ENCODE measurements at regions not wholly inside any gene's neighbourhood (a gene's known extent, or its start where the extent isn't known, plus 50 kb on each side); places are given as distances from the start of the nearest gene placed in this dataset.
A peak's percentile ranks its signal among the peaks of the same experiment; 100 is the strongest.
"Not testable (repeated sequence)": the region's sequence is repeated elsewhere in the genome, so short reads cannot be mapped to it uniquely, and the experiment has no call there.

- no peak for DNase-seq
Measured at GRCh38 chr19:37303591-37304171, 67.2 kb upstream of the ZNF527 start.

- no peak for DNase-seq
Measured at GRCh38 chr19:37304190-37304883, 66.6 kb upstream of the ZNF527 start.

DNA sequence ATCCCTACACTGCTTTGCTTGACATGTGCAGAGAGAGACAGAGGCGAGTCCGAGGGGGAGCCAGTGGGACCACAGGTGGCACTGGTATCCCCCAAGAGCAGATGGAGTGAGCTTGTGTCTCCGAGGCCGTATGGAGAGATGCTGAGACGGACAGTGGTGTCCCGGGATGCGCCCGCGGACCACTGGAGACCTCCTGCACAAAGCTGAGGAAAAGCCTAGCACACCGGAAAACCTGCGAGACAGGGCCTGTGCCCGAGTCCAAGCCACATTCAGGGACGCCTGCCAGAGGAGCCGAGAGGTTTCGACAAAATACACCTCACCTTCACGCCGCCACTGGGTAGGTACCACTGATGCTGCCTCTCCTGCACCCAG lies 66.0 kb upstream of the ZNF527 start:
- no peak for DNase-seq

- no peak for DNase-seq
Measured at GRCh38 chr19:37306383-37306963, 64.4 kb upstream of the ZNF527 start.

DNA sequence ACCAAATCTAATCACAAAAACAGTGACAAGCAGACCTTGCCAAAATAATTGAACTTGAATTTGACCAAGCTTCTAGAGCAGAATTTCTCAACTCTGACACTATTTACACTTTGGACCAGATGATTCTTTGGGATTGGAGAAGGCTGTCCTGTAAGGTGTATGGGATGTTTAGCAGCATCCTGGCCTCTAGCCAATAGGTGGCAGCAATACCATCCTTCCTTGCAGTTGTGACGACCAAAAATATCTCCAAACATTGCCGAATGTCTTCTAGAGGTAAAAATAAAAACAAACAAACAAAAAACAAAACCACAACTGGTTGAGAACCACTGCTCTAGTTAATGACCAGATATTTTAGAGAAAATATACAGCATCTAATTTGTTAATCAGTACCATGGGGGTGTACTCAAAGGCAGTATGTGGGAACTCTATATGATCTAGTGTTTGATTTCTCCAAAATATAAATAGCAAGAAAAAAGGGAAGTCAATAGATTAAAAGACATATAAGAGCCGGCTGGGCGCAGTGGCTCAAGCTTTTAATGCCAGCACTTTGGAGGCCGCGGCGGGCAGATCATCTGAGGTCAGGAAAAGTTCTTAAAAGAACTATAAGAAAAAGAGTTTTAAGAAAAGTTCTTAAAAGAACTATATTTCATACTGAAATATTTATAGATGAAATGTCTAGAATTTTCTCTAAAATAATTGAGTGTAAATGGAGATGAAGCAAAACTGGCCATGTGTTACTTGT lies 60.9 kb upstream of the ZNF527 start:
- DNase-seq: no peak

- peak; percentile 10 for DNase-seq
Measured at GRCh38 chr19:37312531-37313334, 58.2 kb upstream of the ZNF527 start.

DNA sequence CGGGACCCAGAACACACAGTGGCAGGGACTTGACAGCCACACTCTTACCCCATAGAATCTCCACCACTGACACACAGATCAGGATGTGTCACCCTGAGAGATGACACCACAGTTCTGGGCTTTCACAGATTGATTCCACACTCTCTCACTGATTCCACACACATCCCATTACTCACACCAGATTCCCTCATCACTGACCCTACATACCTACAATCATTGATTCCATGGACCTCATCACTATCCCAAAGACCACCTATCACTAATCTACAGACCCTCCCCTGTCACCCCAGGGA lies 57.6 kb upstream of the ZNF527 start:
- DNase-seq: no peak

GRCh38 chr19:37317403-37318209 lies 53.3 kb upstream of the ZNF527 start:
- DNase-seq: peak; percentile 99

DNA sequence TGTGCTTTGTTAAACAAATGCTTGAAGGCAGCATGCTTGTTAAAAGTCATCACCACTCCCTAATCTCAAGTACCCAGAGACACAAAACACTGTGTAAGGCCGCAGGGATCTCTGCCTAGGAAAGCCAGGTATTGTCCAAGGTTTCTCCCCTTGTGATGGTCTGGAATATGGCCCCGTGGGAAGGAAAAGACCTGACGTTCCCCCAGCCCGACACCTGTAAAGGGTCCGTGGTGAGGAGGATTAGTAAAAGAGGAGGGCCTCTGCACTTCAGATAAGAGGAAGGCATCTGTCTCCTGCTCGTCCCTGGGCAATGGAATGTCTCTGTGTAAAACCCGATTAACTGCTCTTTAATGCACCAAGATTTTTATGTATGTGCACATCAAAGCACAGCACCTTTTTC lies 49.9 kb upstream of the ZNF527 start:
- not testable (repeated sequence) for DNase-seq
